GM18868 (cell line): ENCODE measurements at regions not wholly inside any gene's neighbourhood (a gene's known extent, or its start where the extent isn't known, plus 50 kb on each side); places are given as distances from the start of the nearest gene placed in this dataset.

Experiments used
- ATAC-seq: cut with Tn5 transposase; IDR thresholded peaks from one replicate; pipeline ENCODE4 v1.9.1; 2021; ENCODE audit warnings: mild to moderate bottlenecking, moderate library complexity; ENCODE audit not compliant: unreplicated experiment

- no peak for ATAC-seq
Observed at GRCh38 chr15:93299675-93300074, 210.7 kb upstream of the RGMA start.

GRCh38 chr15:93298901-93299300 is 209.9 kb upstream of the RGMA start:
- ATAC-seq, result no peak

- peak; percentile 78 for ATAC-seq
Observed at GRCh38 chr15:93296759-93297500, 207.9 kb upstream of the RGMA start.

- no peak for ATAC-seq
Observed at GRCh38 chr15:93294896-93295295, 205.9 kb upstream of the RGMA start.

- no peak for ATAC-seq
Observed at GRCh38 chr15:93294066-93294465, 205.1 kb upstream of the RGMA start.

- no peak for ATAC-seq
Observed at GRCh38 chr15:93291380-93291779, 202.4 kb upstream of the RGMA start.

- ATAC-seq, result no peak
Observed at GRCh38 chr15:93290618-93290946, 201.6 kb upstream of the RGMA start.

GRCh38 chr15:93289941-93290617 is 201.1 kb upstream of the RGMA start:
- no peak for ATAC-seq

GRCh38 chr15:93288728-93289294 is 199.8 kb upstream of the RGMA start:
- no peak for ATAC-seq

GRCh38 chr15:93286446-93286845 is 197.4 kb upstream of the RGMA start:
- ATAC-seq, result no peak

- no peak for ATAC-seq
Observed at GRCh38 chr15:93283854-93284253, 194.8 kb upstream of the RGMA start.

- no peak for ATAC-seq
Observed at GRCh38 chr15:93282808-93283207, 193.8 kb upstream of the RGMA start.

GRCh38 chr15:93278783-93279182 is 189.8 kb upstream of the RGMA start:
- ATAC-seq, result no peak

- no peak for ATAC-seq
Observed at GRCh38 chr15:93278006-93278405, 189.0 kb upstream of the RGMA start.

- no peak for ATAC-seq
Observed at GRCh38 chr15:93274257-93274656, 185.2 kb upstream of the RGMA start.

- no peak for ATAC-seq
Observed at GRCh38 chr15:93271871-93272270, 182.9 kb upstream of the RGMA start.

GRCh38 chr15:93270937-93271467 is 182.0 kb upstream of the RGMA start:
- no peak for ATAC-seq

GRCh38 chr15:93268066-93268465 is 179.1 kb upstream of the RGMA start:
- no peak for ATAC-seq

GRCh38 chr15:93266291-93266690 is 177.3 kb upstream of the RGMA start:
- ATAC-seq, result no peak

GRCh38 chr15:93265111-93265556 is 176.1 kb upstream of the RGMA start:
- no peak for ATAC-seq

- no peak for ATAC-seq
Observed at GRCh38 chr15:93261845-93262244, 172.8 kb upstream of the RGMA start.

GRCh38 chr15:93257920-93258319 is 168.9 kb upstream of the RGMA start:
- no peak for ATAC-seq
